DND-41 (cell line): ENCODE measurements at regions not wholly inside any gene's neighbourhood (a gene's known extent, or its start where the extent isn't known, plus 50 kb on each side); places are given as distances from the start of the nearest gene placed in this dataset.

ENCODE experiments used
- ATAC-seq: fragments of 200-7000 bp; cut with Tn5 transposase; 3 replicates; pipeline ENCODE4 v1.9.1; 2021; ENCODE audit warnings: low read depth; ENCODE audit not compliant: insufficient read depth
- DNase-seq: peaks from one replicate; pipeline ENCODE4 v3.0.0-alpha.2; 2020
- H2AFZ ChIP-seq: 2 replicates; pipeline ENCODE4 v1.6.0; 2012; ENCODE audit warnings: low read depth, low read length
- H3K27ac ChIP-seq: 2 replicates; pipeline ENCODE4 v1.5.1; 2012; ENCODE audit warnings: low read length, inconsistent platforms
- H3K27me3 ChIP-seq: fragments of 200-600 bp; sonication (generic); 2 replicates; pipeline ENCODE4 v1.6.0; 2012; ENCODE audit warnings: low read length, mild to moderate bottlenecking, inconsistent platforms; ENCODE audit not compliant: insufficient read depth, poor library complexity
- H3K36me3 ChIP-seq: 2 replicates; pipeline ENCODE4 v1.5.1; 2012; ENCODE audit warnings: low read length, inconsistent platforms; ENCODE audit not compliant: insufficient read depth
- H3K4me1 ChIP-seq: 2 replicates; pipeline ENCODE4 v1.5.1; 2012; ENCODE audit warnings: mild to moderate bottlenecking, low read length; ENCODE audit not compliant: insufficient read depth
- H3K4me2 ChIP-seq: 2 replicates; pipeline ENCODE4 v1.6.0; 2012; ENCODE audit warnings: mild to moderate bottlenecking, moderate library complexity, low read length, inconsistent platforms; ENCODE audit not compliant: insufficient read depth
- H3K4me3 ChIP-seq, 2 experiments: fragments of 200-600 bp in 1 of 2; shearing (Covaris generic) in 1 of 2; 2 replicates each; pipeline ENCODE4 v1.5.1; 2012 to 2016; ENCODE audit warnings: inconsistent platforms in 2 of 2, low read length in 2 of 2, mild to moderate bottlenecking in 2 of 2, low read depth in 1 of 2, moderate library complexity in 1 of 2
- H3K79me2 ChIP-seq: 2 replicates; pipeline ENCODE4 v1.6.0; 2012; ENCODE audit warnings: low read length, inconsistent platforms; ENCODE audit not compliant: insufficient read depth
- H3K9ac ChIP-seq: 2 replicates; pipeline ENCODE4 v1.6.0; 2012; ENCODE audit warnings: low read depth, mild to moderate bottlenecking, inconsistent platforms, low read length, moderate library complexity
- H3K9me3 ChIP-seq: 2 replicates; pipeline ENCODE4 v1.5.1; 2012; ENCODE audit warnings: low read length, moderate library complexity, mild to moderate bottlenecking, inconsistent platforms; ENCODE audit not compliant: insufficient read depth, severe bottlenecking
- H4K20me1 ChIP-seq: 2 replicates; pipeline ENCODE4 v1.6.0; 2012; ENCODE audit warnings: low read length; ENCODE audit not compliant: insufficient read depth
- CTCF ChIP-seq: IDR thresholded peaks from 2 replicates; pipeline ENCODE4 v1.5.1; 2012; ENCODE audit warnings: borderline replicate concordance, low read length, moderate library complexity, mild to moderate bottlenecking; ENCODE audit not compliant: poor library complexity, severe bottlenecking; ENCODE audit errors: extremely low read depth
- EZH2 ChIP-seq: IDR thresholded peaks from 3 replicates; pipeline ENCODE4 v1.6.1; 2012; ENCODE audit warnings: borderline replicate concordance, low read depth, mild to moderate bottlenecking, moderate library complexity, low read length, inconsistent platforms; ENCODE audit not compliant: severe bottlenecking

DNA sequence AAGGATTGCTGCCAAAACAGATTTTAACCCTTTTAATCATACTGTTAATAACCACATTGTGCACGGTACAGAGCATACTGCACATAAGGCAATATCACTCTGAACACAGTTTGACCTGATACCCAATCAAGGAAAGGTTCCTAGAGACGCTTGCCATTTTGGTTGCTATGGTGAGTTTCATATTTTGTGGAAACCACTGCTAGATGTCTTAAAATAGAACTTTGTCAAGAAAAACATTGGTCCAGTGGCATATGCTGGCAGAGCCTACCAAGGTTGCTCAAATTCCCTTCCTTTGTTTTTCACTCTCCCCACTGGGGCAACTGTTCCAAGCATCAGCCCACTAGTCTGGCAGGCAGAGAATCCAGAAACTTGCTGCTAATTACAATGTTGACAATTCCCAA lies 114.8 kb upstream of the DPYD start:
- no peaks in the 10 kb centered on the region for H3K4me1 ChIP-seq
- H3K9ac ChIP-seq, result no peak overlapping the region
- no peak for DNase-seq
- no peaks in the 10 kb centered on the region for H3K36me3 ChIP-seq
- H2AFZ ChIP-seq, result no peak overlapping the region
- H3K4me2 ChIP-seq, result no peak overlapping the region
- TF ChIP-seq EZH2, result no peak
- TF ChIP-seq CTCF, result no peak
- no peaks in the 10 kb centered on the region for H3K79me2 ChIP-seq
- H3K27ac ChIP-seq, result no peak overlapping the region
- H4K20me1 ChIP-seq, result no peaks in the 10 kb centered on the region
- ATAC-seq, result no peak
- H3K27me3 ChIP-seq, result no peaks in the 10 kb centered on the region
- H3K4me3 ChIP-seq, result no peak overlapping the region
- H3K9me3 ChIP-seq, result no peaks in the 10 kb centered on the region

DNA sequence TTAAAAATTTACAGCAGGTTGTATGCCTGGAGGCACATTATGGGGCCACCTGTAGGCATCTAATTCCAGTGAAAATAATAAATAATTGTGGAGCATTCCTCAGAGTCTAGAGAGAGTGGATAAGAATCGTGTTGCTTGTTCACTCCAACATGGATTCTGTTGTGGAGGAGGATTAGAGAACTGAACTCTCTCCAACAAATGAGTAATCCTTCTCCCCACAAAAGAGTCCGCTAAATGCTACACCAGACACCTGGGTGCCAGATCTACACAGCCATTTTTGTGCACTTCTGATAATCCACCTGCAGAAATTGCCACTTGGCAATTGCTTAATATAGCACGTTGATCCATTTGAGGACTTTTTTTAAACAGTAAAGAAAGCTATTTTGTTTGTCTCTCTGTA lies 113.7 kb upstream of the DPYD start:
- Histone ChIP-seq H3K9ac (no peak overlapping the region), H4K20me1 (no peaks in the 10 kb centered on the region), H2AFZ (no peak overlapping the region), H3K27me3 (no peaks in the 10 kb centered on the region), H3K79me2 (no peaks in the 10 kb centered on the region), H3K4me3 (no peak overlapping the region), H3K4me2 (no peak overlapping the region), H3K27ac (no peak overlapping the region), H3K9me3 (no peaks in the 10 kb centered on the region), H3K36me3 (no peaks in the 10 kb centered on the region), H3K4me1 (no peaks in the 10 kb centered on the region)
- no peak for TF ChIP-seq EZH2
- no peak for TF ChIP-seq CTCF
- DNase-seq (no peak), ATAC-seq (no peak)

- no peak overlapping the region for H3K4me3 ChIP-seq
- ATAC-seq (no peak), DNase-seq (no peak)
- H3K79me2 ChIP-seq, result no peaks in the 10 kb centered on the region
- no peak overlapping the region for H3K27ac ChIP-seq
- H4K20me1 ChIP-seq, result no peaks in the 10 kb centered on the region
- TF ChIP-seq CTCF, result no peak
- H3K9me3 ChIP-seq, result no peaks in the 10 kb centered on the region
- H3K9ac ChIP-seq, result no peak overlapping the region
- no peaks in the 10 kb centered on the region for H3K27me3 ChIP-seq
- no peak overlapping the region for H3K4me2 ChIP-seq
- no peak overlapping the region; the same call in 1 of the 2 replicates for H2AFZ ChIP-seq
- H3K36me3 ChIP-seq, result no peaks in the 10 kb centered on the region
- H3K4me1 ChIP-seq, result no peaks in the 10 kb centered on the region
Measured at GRCh38 chr1:98032958-98033357, 112.1 kb upstream of the DPYD start.

- no peak for ATAC-seq
- H2AFZ ChIP-seq, result no peak overlapping the region
Measured at GRCh38 chr1:98030976-98031375, 110.1 kb upstream of the DPYD start.

More at GRCh38 chr1:98030976-98031375, 110.1 kb upstream of the DPYD start:
- no peak overlapping the region for H3K9ac ChIP-seq
- H3K9me3 ChIP-seq, result no peaks in the 10 kb centered on the region
- TF ChIP-seq EZH2, result no peak
- no peak for TF ChIP-seq CTCF
- no peak overlapping the region for H3K4me3 ChIP-seq
- no peak overlapping the region for H3K4me2 ChIP-seq
- H3K36me3 ChIP-seq, result no peaks in the 10 kb centered on the region
- H3K79me2 ChIP-seq, result no peaks in the 10 kb centered on the region
- H3K27me3 ChIP-seq, result no peaks in the 10 kb centered on the region
- DNase-seq, result no peak
- H4K20me1 ChIP-seq, result no peaks in the 10 kb centered on the region
- H3K27ac ChIP-seq, result no peak overlapping the region
- H3K4me1 ChIP-seq, result no peaks in the 10 kb centered on the region
